T-helper 2 cell treated with Interferon-gamma antibody and Interleukin-4, amounts not matched to agents 5 μg/mL and 100 μg/mL, for 36 hours (primary cell): ENCODE measurements at regions not wholly inside any gene's neighbourhood (a gene's known extent, or its start where the extent isn't known, plus 50 kb on each side); places are given as distances from the start of the nearest gene placed in this dataset.

ENCODE experiments used
- DNase-seq: peaks from one replicate; pipeline ENCODE4 v3.0.0; 2021; ENCODE audit warnings: low spot score
- H3K27ac Mint-ChIP-seq: one replicate; pipeline ENCODE4 v1.8.0; 2021; ENCODE audit warnings: mild to moderate bottlenecking, mixed read lengths
- H3K27me3 Mint-ChIP-seq: one replicate; pipeline ENCODE4 v1.8.0; 2021; ENCODE audit warnings: low read depth, mixed read lengths
- H3K36me3 Mint-ChIP-seq: one replicate; pipeline ENCODE4 v1.8.0; 2021; ENCODE audit warnings: low read depth, mixed read lengths
- H3K4me1 Mint-ChIP-seq: one replicate; pipeline ENCODE4 v1.8.0; 2021; ENCODE audit warnings: low read depth, mixed read lengths
- H3K4me3 Mint-ChIP-seq: one replicate; pipeline ENCODE4 v1.8.0; 2022; ENCODE audit warnings: mild to moderate bottlenecking, moderate library complexity, mixed read lengths
- H3K9me3 Mint-ChIP-seq: one replicate; pipeline ENCODE4 v1.8.0; 2021; ENCODE audit warnings: mixed read lengths

- Mint-ChIP-seq H3K4me1 (peaks cover 7% of the 10 kb centered on the region), H3K4me3 (no peak overlapping the region), H3K36me3 (peaks cover 14% of the 10 kb centered on the region), H3K9me3 (peaks cover 18% of the 10 kb centered on the region), H3K27ac (no peak overlapping the region), H3K27me3 (no peaks in the 10 kb centered on the region)
- DNase-seq = no peak
These were observed 223.9 kb downstream of the LTN1 start for GRCh38 chr21:28768753-28769152.

- Mint-ChIP-seq H3K27ac (no peak overlapping the region), H3K4me3 (no peak overlapping the region), H3K36me3 (peaks cover 14% of the 10 kb centered on the region), H3K27me3 (no peaks in the 10 kb centered on the region), H3K4me1 (peaks cover 7% of the 10 kb centered on the region), H3K9me3 (peaks cover 18% of the 10 kb centered on the region)
- peak; percentile 35 for DNase-seq
These were observed 225.2 kb downstream of the LTN1 start for GRCh38 chr21:28767523-28767922.

- Mint-ChIP-seq H3K27ac (no peak overlapping the region), H3K27me3 (no peaks in the 10 kb centered on the region), H3K4me3 (no peak overlapping the region), H3K36me3 (peaks cover 16% of the 10 kb centered on the region), H3K4me1 (no peaks in the 10 kb centered on the region), H3K9me3 (peaks cover 18% of the 10 kb centered on the region)
- DNase-seq = no peak
These were observed 228.8 kb downstream of the LTN1 start for GRCh38 chr21:28763809-28764418.

DNA sequence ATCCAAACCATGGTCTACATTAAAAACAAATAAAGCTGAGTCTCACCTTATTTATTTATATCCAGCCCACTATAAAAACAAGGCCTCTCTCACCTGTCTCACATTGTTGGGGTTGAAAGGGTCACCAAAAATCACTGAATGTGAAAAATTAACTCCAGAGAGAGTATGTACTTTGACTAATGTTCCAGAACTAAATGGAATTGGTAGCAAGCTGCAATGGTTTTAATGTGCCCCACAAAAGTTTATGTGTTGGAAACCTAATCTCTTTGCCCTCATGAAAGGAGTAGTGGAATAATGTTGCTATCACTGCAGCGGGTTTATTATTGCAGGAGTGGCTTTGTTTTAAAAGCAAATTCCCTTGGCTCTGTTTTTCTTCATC, 230.3 kb downstream of the LTN1 start:
- H3K9me3 Mint-ChIP-seq = peaks cover 16% of the 10 kb centered on the region

DNA sequence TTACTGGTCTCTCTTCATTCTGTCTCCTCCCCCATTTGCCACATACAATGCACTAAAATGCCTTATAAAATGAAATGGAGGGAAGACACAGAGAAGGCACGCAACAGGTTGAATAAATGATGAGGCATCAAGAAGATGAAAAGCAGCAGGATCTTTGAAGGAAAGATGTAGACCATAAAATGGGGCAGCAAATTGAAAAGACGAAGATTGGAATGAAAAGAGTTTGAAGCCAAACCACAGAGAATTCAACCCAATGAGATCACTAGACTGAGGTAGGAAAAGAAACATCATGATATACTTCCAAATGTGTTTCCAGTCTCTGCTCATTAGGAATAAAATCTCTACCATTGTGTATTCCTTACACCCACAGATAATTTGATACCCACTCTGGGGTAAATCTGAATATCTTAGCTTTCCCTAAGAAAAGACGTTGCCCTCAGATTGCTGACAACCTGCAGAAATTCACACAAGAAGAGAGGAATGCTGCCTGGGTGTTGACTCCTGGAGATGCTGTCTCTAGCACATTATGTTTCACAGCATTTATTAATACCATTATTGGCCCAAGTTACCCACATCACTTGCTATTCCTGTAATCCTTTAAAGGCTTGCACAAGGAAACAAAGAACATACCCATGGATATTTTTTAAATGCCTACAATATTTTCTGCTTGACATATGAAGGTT, 230.9 kb downstream of the LTN1 start:
- Mint-ChIP-seq H3K36me3 (peaks cover 12% of the 10 kb centered on the region), H3K27ac (no peak overlapping the region), H3K9me3 (peaks cover 11% of the 10 kb centered on the region), H3K27me3 (no peaks in the 10 kb centered on the region), H3K4me1 (no peaks in the 10 kb centered on the region), H3K4me3 (no peak overlapping the region)
- DNase-seq = no peak

More for the DNA sequence above, 230.3 kb downstream of the LTN1 start:
- H3K27ac Mint-ChIP-seq = no peak overlapping the region
- H3K27me3 Mint-ChIP-seq = no peaks in the 10 kb centered on the region
- peaks cover 16% of the 10 kb centered on the region for H3K36me3 Mint-ChIP-seq
- no peak for DNase-seq
- H3K4me3 Mint-ChIP-seq = no peak overlapping the region
- no peaks in the 10 kb centered on the region for H3K4me1 Mint-ChIP-seq

GRCh38 chr21:28758883-28759242, 233.8 kb downstream of the LTN1 start:
- H3K4me3 Mint-ChIP-seq = no peak overlapping the region
- H3K4me1 Mint-ChIP-seq = no peaks in the 10 kb centered on the region
- DNase-seq = no peak
- no peaks in the 10 kb centered on the region for H3K27me3 Mint-ChIP-seq
- H3K9me3 Mint-ChIP-seq = no peaks in the 10 kb centered on the region
- H3K36me3 Mint-ChIP-seq = peaks cover 2% of the 10 kb centered on the region
- no peak overlapping the region for H3K27ac Mint-ChIP-seq

DNA sequence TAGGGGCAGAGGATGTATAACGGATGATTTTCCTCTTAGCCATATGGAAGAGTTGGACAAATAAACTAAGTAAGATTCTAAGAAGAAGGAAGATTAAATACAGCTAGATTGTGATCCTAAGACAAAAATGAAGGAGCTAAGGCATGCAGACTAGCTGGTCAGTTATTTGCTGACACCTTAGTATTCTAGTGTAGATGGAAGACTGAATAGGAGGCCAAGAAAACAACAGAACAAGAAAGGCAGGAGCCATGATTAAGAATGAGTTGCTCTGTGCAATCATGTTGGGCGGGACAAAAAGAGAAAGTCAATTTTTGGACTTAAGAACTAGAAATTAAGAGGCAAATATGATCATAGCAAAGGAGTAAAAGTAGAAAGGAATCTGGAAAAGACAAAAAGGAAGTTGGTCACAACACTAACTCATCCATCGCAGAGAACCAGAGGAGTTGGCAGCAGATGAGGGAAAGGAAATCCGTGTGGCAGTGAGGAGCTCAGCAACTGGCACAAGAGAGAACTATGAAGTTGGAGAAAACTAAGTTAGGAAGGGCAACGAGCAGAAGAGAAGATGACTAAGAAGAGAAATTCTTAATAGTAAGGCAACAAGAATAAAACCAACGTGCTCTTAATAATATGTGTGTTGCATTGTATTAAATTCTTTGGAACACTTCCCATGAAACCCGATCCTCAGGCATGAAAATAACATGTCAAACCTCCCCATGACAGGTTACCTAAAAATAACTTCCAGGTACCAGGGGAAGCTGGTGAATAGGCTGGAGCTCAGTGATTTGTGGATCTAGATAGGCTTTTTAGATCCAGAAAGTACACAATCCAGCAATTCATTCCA, 234.4 kb downstream of the LTN1 start:
- Mint-ChIP-seq H3K27me3 (no peaks in the 10 kb centered on the region), H3K9me3 (no peaks in the 10 kb centered on the region), H3K4me1 (no peaks in the 10 kb centered on the region), H3K27ac (no peak overlapping the region), H3K36me3 (peaks cover 2% of the 10 kb centered on the region), H3K4me3 (no peak overlapping the region)
- no peak for DNase-seq

- Mint-ChIP-seq H3K27ac (no peak overlapping the region), H3K4me3 (no peak overlapping the region), H3K9me3 (no peaks in the 10 kb centered on the region), H3K4me1 (no peaks in the 10 kb centered on the region), H3K36me3 (peaks cover 2% of the 10 kb centered on the region), H3K27me3 (no peaks in the 10 kb centered on the region)
- DNase-seq = no peak
These were observed 237.8 kb downstream of the LTN1 start for GRCh38 chr21:28754862-28755261.

- Mint-ChIP-seq H3K9me3 (no peaks in the 10 kb centered on the region), H3K36me3 (no peaks in the 10 kb centered on the region), H3K4me3 (no peak overlapping the region), H3K27me3 (no peaks in the 10 kb centered on the region), H3K27ac (no peak overlapping the region), H3K4me1 (no peaks in the 10 kb centered on the region)
- no peak for DNase-seq
These were observed 238.5 kb downstream of the LTN1 start for GRCh38 chr21:28754127-28754611.

GRCh38 chr21:28752131-28752530, 240.5 kb downstream of the LTN1 start:
- no peak for DNase-seq
- H3K27ac Mint-ChIP-seq = no peak overlapping the region
- H3K9me3 Mint-ChIP-seq = no peaks in the 10 kb centered on the region

DNA sequence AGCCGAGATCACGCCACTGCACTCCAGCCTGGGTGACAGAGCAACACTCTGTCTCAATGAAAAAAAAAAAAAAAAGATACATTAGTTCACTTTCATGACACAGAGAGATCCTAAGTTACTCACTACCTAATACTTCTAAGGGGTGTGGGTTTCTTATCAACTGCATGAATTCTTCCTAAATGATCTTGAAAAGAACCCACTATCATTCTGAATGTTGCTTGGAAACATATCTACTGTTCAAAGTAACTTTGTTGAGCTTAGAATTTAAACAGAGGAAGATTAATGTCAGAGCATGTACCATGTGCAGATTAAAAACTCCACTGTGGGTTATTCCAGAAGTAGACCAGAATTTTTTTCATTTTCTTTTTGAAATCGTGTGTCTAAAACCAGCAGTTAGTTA, 241.5 kb downstream of the LTN1 start:
- Mint-ChIP-seq H3K27me3 (no peaks in the 10 kb centered on the region), H3K4me1 (no peaks in the 10 kb centered on the region), H3K27ac (no peak overlapping the region), H3K36me3 (no peaks in the 10 kb centered on the region), H3K4me3 (no peak overlapping the region), H3K9me3 (no peaks in the 10 kb centered on the region)
- DNase-seq = no peak

More at GRCh38 chr21:28752131-28752530, 240.5 kb downstream of the LTN1 start:
- H3K4me3 Mint-ChIP-seq = no peak overlapping the region
- no peaks in the 10 kb centered on the region for H3K27me3 Mint-ChIP-seq
- no peaks in the 10 kb centered on the region for H3K4me1 Mint-ChIP-seq
- no peaks in the 10 kb centered on the region for H3K36me3 Mint-ChIP-seq

DNA sequence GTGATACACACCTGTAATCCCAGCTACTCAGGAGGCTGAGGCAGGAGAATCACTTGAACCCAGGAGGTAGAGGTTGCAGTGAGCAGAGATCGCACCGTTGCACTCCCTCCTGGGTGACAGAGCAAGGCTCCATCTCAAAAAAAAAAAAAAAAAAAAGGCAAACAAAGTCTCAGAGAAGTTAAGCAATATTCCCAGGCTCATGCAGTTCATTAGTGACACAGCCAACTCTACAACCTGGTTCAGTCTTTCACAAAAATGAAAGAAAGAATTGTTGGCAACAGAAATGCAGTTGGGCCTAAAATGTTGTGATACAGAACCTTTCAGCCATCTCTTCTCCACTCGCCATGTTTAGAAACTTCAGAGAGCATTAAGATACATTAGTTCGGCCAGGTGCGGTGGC, 242.1 kb downstream of the LTN1 start:
- no peaks in the 10 kb centered on the region for H3K4me1 Mint-ChIP-seq
- DNase-seq = no peak
- H3K4me3 Mint-ChIP-seq = no peak overlapping the region
- no peaks in the 10 kb centered on the region for H3K9me3 Mint-ChIP-seq
- H3K27me3 Mint-ChIP-seq = no peaks in the 10 kb centered on the region
- no peaks in the 10 kb centered on the region for H3K36me3 Mint-ChIP-seq
- no peak overlapping the region for H3K27ac Mint-ChIP-seq

DNA sequence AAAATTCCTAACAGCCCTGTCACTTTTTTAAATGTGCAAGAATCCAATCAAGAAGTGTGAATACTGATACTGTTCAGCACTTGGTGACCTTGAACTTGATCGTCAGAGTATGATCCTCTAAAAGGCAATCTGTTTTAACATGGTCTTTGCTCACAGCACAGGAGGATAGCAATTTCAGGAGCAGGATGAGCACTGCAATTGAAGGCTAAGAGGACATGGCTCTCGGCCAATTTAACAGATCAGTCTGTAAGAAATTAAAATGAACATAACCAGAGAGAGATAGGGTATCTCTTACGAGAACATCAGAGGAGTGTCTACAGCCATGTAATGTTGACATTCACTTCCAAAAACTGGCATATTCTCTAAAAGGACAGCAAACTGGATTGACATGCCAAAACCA, 243.1 kb downstream of the LTN1 start:
- H3K9me3 Mint-ChIP-seq = no peaks in the 10 kb centered on the region

GRCh38 chr21:28747464-28747863, 245.2 kb downstream of the LTN1 start:
- DNase-seq = no peak
- Mint-ChIP-seq H3K4me1 (no peaks in the 10 kb centered on the region), H3K36me3 (no peaks in the 10 kb centered on the region), H3K4me3 (no peak overlapping the region), H3K27me3 (no peaks in the 10 kb centered on the region), H3K9me3 (no peaks in the 10 kb centered on the region), H3K27ac (no peak overlapping the region)

More for the DNA sequence above, 243.1 kb downstream of the LTN1 start:
- H3K27ac Mint-ChIP-seq = no peak overlapping the region
- no peaks in the 10 kb centered on the region for H3K36me3 Mint-ChIP-seq
- H3K4me1 Mint-ChIP-seq = no peaks in the 10 kb centered on the region
- no peak for DNase-seq
- no peak overlapping the region for H3K4me3 Mint-ChIP-seq
- H3K27me3 Mint-ChIP-seq = no peaks in the 10 kb centered on the region
